GM12878 (cell line): ENCODE measurements at regions not wholly inside any gene's neighbourhood (a gene's known extent, or its start where the extent isn't known, plus 50 kb on each side); places are given as distances from the start of the nearest gene placed in this dataset.

Experiments used
- ATF2 ChIP-seq: IDR thresholded peaks from 2 replicates; pipeline ENCODE4 v1.6.1; 2012; ENCODE audit warnings: low read length, inconsistent platforms
- ATF7 ChIP-seq: fragments of 450-650 bp; IDR thresholded peaks from 2 replicates; pipeline ENCODE4 v1.6.1; 2016; ENCODE audit warnings: low read depth, mild to moderate bottlenecking
- E4F1 ChIP-seq: fragments of 450-650 bp; IDR thresholded peaks from 2 replicates; pipeline ENCODE4 v1.6.1; 2018; ENCODE audit warnings: borderline replicate concordance, mild to moderate bottlenecking; ENCODE audit not compliant: partially characterized antibody
- EP300 ChIP-seq, 2 experiments: fragments of 150-350 bp in 1 of 2; IDR thresholded peaks; 2 replicates each; pipeline ENCODE4 v1.6.1; 2011 to 2012; ENCODE audit warnings: low read depth in 2 of 2, low read length in 2 of 2, borderline replicate concordance in 1 of 2, improper control_type of control experiment in 1 of 2, inconsistent platforms in 1 of 2; ENCODE audit not compliant: control insufficient read depth in 1 of 2
- POLR2A ChIP-seq: IDR thresholded peaks from 2 replicates; pipeline ENCODE4 v1.6.1; 2011; ENCODE audit warnings: low read depth, mild to moderate bottlenecking, low read length
- RB1 ChIP-seq: fragments of 450-650 bp; formaldehyde crosslinking; IDR thresholded peaks from 2 replicates; pipeline ENCODE4 v1.6.1; 2017; ENCODE audit warnings: mild to moderate bottlenecking, borderline replicate concordance
- RELA ChIP-seq: fragments of 450-650 bp; IDR thresholded peaks from 2 replicates; pipeline ENCODE4 v1.8.0; 2014; ENCODE audit warnings: borderline replicate concordance; ENCODE audit not compliant: partially characterized antibody
- TAF1 ChIP-seq: IDR thresholded peaks from 2 replicates; pipeline ENCODE4 v1.6.1; 2011; ENCODE audit warnings: mild to moderate bottlenecking, low read depth, low read length, borderline replicate concordance
- TCF12 ChIP-seq: IDR thresholded peaks from 2 replicates; pipeline ENCODE4 v1.6.1; 2011; ENCODE audit warnings: low read depth, mild to moderate bottlenecking, low read length
- USF2 ChIP-seq: IDR thresholded peaks from 2 replicates; pipeline ENCODE4 v1.6.1; 2011; ENCODE audit warnings: low read depth, low read length, improper control_type of control experiment, borderline replicate concordance
- ZBED1 ChIP-seq: IDR thresholded peaks from 2 replicates; pipeline ENCODE4 v1.6.1; 2016; ENCODE audit warnings: borderline replicate concordance
- TF ChIP-seq, protein P1 (sequence below): IDR thresholded peaks from 2 replicates; pipeline ENCODE4 v1.6.1; 2011; ENCODE audit warnings: mild to moderate bottlenecking, low read depth, low read length, moderate library complexity; ENCODE audit not compliant: insufficient replicate concordance
- TF ChIP-seq, protein P2 (sequence below), 3 experiments: IDR thresholded peaks in 2 of 3; conservative IDR thresholded peaks in 1 of 3; 2 replicates each; pipeline ENCODE4 v1.5.1; 2011; ENCODE audit warnings: low read depth in 3 of 3, low read length in 3 of 3, mild to moderate bottlenecking in 3 of 3, control low read depth in 2 of 3, moderate library complexity in 2 of 3, inconsistent platforms in 1 of 3, mixed read lengths in 1 of 3; ENCODE audit not compliant: control insufficient read depth in 2 of 3, insufficient read depth in 1 of 3; ENCODE audit errors: extremely low read depth in 1 of 3
- TF ChIP-seq, protein P3 (sequence below): IDR thresholded peaks from 2 replicates; pipeline ENCODE4 v1.6.1; 2012; ENCODE audit warnings: low read depth, low read length, improper control_type of control experiment

- TF ChIP-seq E4F1 (no peak), ATF2 (no peak), EP300 (IDR thresholded peaks at IDR 0.05; ENCODE audit: borderline replicate concordance in 1 of 2, control insufficient read depth in 1 of 2, low read depth in 2 of 2, low read length in 2 of 2) (no peak), TAF1 (no peak), RB1 (no peak), ATF7 (no peak), POLR2A (no peak), USF2 (no peak), RELA (no peak), TCF12 (no peak), ZBED1 (no peak)
- TF ChIP-seq, protein P1, sequence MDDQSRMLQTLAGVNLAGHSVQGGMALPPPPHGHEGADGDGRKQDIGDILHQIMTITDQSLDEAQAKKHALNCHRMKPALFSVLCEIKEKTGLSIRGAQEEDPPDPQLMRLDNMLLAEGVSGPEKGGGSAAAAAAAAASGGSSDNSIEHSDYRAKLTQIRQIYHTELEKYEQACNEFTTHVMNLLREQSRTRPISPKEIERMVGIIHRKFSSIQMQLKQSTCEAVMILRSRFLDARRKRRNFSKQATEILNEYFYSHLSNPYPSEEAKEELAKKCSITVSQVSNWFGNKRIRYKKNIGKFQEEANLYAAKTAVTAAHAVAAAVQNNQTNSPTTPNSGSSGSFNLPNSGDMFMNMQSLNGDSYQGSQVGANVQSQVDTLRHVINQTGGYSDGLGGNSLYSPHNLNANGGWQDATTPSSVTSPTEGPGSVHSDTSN: no peak
- TF ChIP-seq, protein P2, sequence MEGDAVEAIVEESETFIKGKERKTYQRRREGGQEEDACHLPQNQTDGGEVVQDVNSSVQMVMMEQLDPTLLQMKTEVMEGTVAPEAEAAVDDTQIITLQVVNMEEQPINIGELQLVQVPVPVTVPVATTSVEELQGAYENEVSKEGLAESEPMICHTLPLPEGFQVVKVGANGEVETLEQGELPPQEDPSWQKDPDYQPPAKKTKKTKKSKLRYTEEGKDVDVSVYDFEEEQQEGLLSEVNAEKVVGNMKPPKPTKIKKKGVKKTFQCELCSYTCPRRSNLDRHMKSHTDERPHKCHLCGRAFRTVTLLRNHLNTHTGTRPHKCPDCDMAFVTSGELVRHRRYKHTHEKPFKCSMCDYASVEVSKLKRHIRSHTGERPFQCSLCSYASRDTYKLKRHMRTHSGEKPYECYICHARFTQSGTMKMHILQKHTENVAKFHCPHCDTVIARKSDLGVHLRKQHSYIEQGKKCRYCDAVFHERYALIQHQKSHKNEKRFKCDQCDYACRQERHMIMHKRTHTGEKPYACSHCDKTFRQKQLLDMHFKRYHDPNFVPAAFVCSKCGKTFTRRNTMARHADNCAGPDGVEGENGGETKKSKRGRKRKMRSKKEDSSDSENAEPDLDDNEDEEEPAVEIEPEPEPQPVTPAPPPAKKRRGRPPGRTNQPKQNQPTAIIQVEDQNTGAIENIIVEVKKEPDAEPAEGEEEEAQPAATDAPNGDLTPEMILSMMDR (IDR thresholded peaks at IDR 0.05 in 2 of 3, conservative IDR thresholded peaks at IDR 0.05 in 1 of 3; ENCODE audit: control insufficient read depth in 2 of 3, extremely low read depth in 1 of 3, insufficient read depth in 1 of 3, low read depth in 3 of 3, low read length in 3 of 3): no peak
- TF ChIP-seq, protein P3, sequence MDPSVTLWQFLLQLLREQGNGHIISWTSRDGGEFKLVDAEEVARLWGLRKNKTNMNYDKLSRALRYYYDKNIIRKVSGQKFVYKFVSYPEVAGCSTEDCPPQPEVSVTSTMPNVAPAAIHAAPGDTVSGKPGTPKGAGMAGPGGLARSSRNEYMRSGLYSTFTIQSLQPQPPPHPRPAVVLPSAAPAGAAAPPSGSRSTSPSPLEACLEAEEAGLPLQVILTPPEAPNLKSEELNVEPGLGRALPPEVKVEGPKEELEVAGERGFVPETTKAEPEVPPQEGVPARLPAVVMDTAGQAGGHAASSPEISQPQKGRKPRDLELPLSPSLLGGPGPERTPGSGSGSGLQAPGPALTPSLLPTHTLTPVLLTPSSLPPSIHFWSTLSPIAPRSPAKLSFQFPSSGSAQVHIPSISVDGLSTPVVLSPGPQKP: no peak
These were observed 1736.7 kb upstream of the PRR20A start for GRCh38 chr13:55403887-55404487.
